ENCODE measurements at regions not wholly inside any gene's neighbourhood (a gene's known extent, or its start where the extent isn't known, plus 50 kb on each side); places are given as distances from the start of the nearest gene placed in this dataset.

DNA sequence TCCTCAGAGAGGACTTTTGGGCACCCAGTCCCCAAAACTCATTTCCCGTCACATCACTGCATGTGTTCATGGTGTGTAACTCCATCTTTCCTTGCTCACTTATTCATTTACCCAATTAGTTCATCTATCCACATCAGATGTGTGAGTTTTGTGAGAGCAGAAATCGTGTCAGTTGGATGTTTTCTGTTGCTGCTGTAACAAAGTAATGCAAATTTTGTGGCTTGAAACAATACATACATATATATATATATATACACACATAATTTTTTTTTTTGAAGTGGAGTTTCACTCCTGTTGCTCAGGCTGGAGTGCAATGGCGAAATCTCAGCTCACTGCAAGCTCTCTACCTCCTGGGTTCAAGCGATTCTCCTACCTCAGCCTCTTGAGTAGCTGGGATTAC lies 70.5 kb upstream of the BOD1 start:
- TF ChIP-seq TCF7L2 (IDR thresholded peaks at IDR 0.05; ENCODE audit: low read depth, low read length) (no peak), REST (IDR thresholded peaks at IDR 0.05; ENCODE audit: insufficient read depth in 1 of 2, low read depth in 2 of 2, low read length in 1 of 2) (no peak), SIN3A (IDR thresholded peaks at IDR 0.05; ENCODE audit: borderline replicate concordance, insufficient read depth, low read depth, low read length) (no peak), CTCF (IDR thresholded peaks at IDR 0.05) (no peak), POLR2AphosphoS5 (IDR thresholded peaks at IDR 0.05; ENCODE audit: low read depth, low read length) (no peak)
- ATAC-seq (no peak), DNase-seq (ENCODE audit: low read depth, low spot score) (no peak)
- Histone ChIP-seq H3K27ac (ENCODE audit: low read length) (no peak overlapping the region), H3K9me3 (ENCODE audit: control insufficient read depth, insufficient read depth, low read depth, low read length) (no peaks in the 10 kb centered on the region), H3K4me3 (ENCODE audit: low read depth in 2 of 2, low read length in 2 of 2) (no peak overlapping the region), H3K4me1 (ENCODE audit: control insufficient read depth, insufficient read depth, low read length) (no peaks in the 10 kb centered on the region), H3K36me3 (ENCODE audit: control insufficient read depth, insufficient read depth, low read length) (no peaks in the 10 kb centered on the region), H3K27me3 (ENCODE audit: control insufficient read depth, insufficient read depth, low read length) (no peaks in the 10 kb centered on the region)
- BruUV-seq (replicated peaks) = no TSS peak
- ChIA-PET CTCF (no interaction called here), POLR2A (no interaction called here)
- in situ Hi-C loops (cut with HindIII; ENCODE audit: low pct_unique_long_range_greater_than_20kb, low sequenced_read_pairs) (no loop called here), intact Hi-C loops (cut with micrococcal nuclease; ENCODE audit: unreplicated experiment) (no loop called here)

GRCh38 chr5:173688703-173689102 lies 72.3 kb upstream of the BOD1 start:
- BruUV-seq (replicated peaks) = no TSS peak
- no peaks in the 10 kb centered on the region for H3K36me3 ChIP-seq (ENCODE audit: control insufficient read depth, insufficient read depth, low read length)
- ChIA-PET CTCF (interaction anchor here (0.7 kb wide), 1 partner anchor 704 kb away, joined by 7 read pairs; no protein-coding TSS in a partner anchor), POLR2A (no interaction called here)
- no peak for TF ChIP-seq POLR2AphosphoS5 (IDR thresholded peaks at IDR 0.05; ENCODE audit: low read depth, low read length)
- TF ChIP-seq REST (IDR thresholded peaks at IDR 0.05; ENCODE audit: insufficient read depth in 1 of 2, low read depth in 2 of 2, low read length in 1 of 2) = no peak
- no peak for TF ChIP-seq CTCF (IDR thresholded peaks at IDR 0.05)
- TF ChIP-seq TCF7L2 (IDR thresholded peaks at IDR 0.05; ENCODE audit: low read depth, low read length) = no peak
- TF ChIP-seq SIN3A (IDR thresholded peaks at IDR 0.05; ENCODE audit: borderline replicate concordance, insufficient read depth, low read depth, low read length) = no peak
- no peaks in the 10 kb centered on the region for H3K4me1 ChIP-seq (ENCODE audit: control insufficient read depth, insufficient read depth, low read length)
- ATAC-seq (no peak), DNase-seq (ENCODE audit: low read depth, low spot score) (no peak)
- no peaks in the 10 kb centered on the region for H3K27me3 ChIP-seq (ENCODE audit: control insufficient read depth, insufficient read depth, low read length)
- no peaks in the 10 kb centered on the region for H3K9me3 ChIP-seq (ENCODE audit: control insufficient read depth, insufficient read depth, low read depth, low read length)
- H3K4me3 ChIP-seq (ENCODE audit: low read depth in 2 of 2, low read length in 2 of 2) = no peak overlapping the region
- intact Hi-C loops (cut with micrococcal nuclease; ENCODE audit: unreplicated experiment) = no loop called here
- H3K27ac ChIP-seq (ENCODE audit: low read length) = no peak overlapping the region
- in situ Hi-C loops (cut with HindIII; ENCODE audit: low pct_unique_long_range_greater_than_20kb, low sequenced_read_pairs) = no loop called here
